ENCODE measurements at regions not wholly inside any gene's neighbourhood (a gene's known extent, or its start where the extent isn't known, plus 50 kb on each side); places are given as distances from the start of the nearest gene placed in this dataset.

- TF ChIP-seq POLR2A (IDR thresholded peaks at IDR 0.05; ENCODE audit: low read depth, low read length), result no peak
- no peak for TF ChIP-seq POLR2AphosphoS5 (IDR thresholded peaks at IDR 0.05; ENCODE audit: low read depth, low read length)
Observed at GRCh38 chr6:105982761-105983540, 103.2 kb upstream of the PRDM1 start.

Data from GM12892 (cell line).